Middle frontal gyrus (tissue), 1 donor: ENCODE measurements at regions not wholly inside any gene's neighbourhood (a gene's known extent, or its start where the extent isn't known, plus 50 kb on each side); places are given as distances from the start of the nearest gene placed in this dataset.
"Not testable (repeated sequence)": the region's sequence is repeated elsewhere in the genome, so short reads cannot be mapped to it uniquely, and the experiment has no call there.

Source experiments
- DNase-seq: peaks from one replicate; pipeline ENCODE4 v3.0.0-alpha.2; 2015; ENCODE audit warnings: low spot score; ENCODE audit errors: extremely low spot score

GRCh38 chr5:176747670-176748072 lies 62.7 kb upstream of the UNC5A start:
- no peak for DNase-seq

- DNase-seq: no peak
Measured at GRCh38 chr5:176748073-176748966, 62.0 kb upstream of the UNC5A start.

- DNase-seq: no peak
Measured at GRCh38 chr5:176748967-176749935, 61.1 kb upstream of the UNC5A start.

GRCh38 chr5:176750144-176750543 lies 60.2 kb upstream of the UNC5A start:
- no peak for DNase-seq

DNA sequence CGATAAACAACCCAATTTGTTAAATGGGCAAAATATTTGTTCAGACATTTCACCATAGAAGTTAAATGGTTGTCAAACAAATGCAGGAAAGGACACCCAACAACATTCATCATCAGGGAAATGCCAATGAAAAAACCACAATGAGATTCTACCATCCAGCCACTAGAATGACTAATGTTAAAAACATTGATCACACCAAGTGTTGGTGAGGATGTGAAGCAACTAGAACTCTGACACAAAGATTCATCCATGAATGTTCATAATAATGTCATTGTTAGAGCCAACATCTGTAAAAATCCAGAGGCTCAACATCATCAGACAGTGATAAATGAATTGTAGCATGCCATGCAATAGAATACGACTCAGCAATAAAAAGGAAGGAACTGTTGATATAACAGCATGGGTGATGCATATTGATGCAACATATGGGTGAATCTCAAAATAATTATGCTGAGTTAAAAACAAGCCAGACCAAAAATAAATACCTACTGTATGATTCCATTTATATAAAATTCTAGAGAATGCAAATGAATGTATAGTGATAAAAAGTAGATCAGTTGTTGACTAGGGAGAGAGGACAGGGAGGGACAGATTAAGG lies 55.9 kb upstream of the UNC5A start:
- no peak for DNase-seq

DNA sequence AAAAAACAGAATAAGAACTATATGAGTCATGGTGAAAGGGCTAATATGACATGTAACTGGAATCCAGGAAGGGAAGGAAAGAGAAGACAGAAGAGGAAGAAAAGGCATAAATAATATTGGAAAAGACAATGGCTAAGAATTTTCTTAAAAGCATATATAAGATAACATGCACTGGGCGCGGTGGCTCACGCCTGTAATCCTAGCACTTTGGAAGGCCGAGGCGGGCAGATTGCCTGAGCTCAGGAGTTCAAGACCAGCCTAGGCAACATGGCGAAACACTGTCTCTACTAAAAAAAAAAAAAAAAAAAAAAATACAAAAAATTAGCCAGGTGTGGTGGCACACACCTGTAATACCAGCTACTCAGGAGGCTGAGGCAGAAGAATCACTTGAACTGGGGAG lies 54.8 kb upstream of the UNC5A start:
- not testable (repeated sequence) for DNase-seq

GRCh38 chr5:176757569-176757968 lies 52.8 kb upstream of the UNC5A start:
- DNase-seq: not testable (repeated sequence)
